ENCODE measurements at regions not wholly inside any gene's neighbourhood (a gene's known extent, or its start where the extent isn't known, plus 50 kb on each side); places are given as distances from the start of the nearest gene placed in this dataset.

DNA sequence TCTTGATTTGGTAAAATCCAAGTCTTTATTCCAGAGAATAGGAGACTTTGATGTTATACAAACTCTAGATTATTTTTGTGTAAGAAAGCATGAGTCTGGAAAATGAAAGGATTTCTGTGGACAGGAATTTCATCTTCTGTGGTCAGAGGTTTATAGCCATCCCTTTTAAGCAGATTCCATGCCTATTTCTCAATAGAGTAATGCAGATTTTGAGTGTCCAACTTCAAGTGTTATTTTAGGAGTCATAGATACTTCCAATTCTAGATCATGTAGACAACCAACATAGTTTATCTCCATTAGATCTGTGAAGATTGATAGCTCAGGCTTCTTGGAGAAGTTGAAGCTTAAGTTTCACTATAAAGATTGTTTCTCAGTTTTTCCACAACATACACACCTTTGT lies 379.7 kb downstream of the PSAT1 start:
- no peak overlapping the region for H3K4me3 ChIP-seq (ENCODE audit: low read depth, low read length, poor library complexity, severe bottlenecking)
- intact Hi-C loops (cut with micrococcal nuclease; ENCODE audit: unreplicated experiment) = loop anchor here (5.0 kb wide), 1 partner anchor 46 kb away; no protein-coding TSS in a partner anchor
- no TSS peak for BruUV-seq (replicated peaks)
- peaks cover 27% of the 10 kb centered on the region for H3K27me3 ChIP-seq (replicated peaks; ENCODE audit: insufficient read depth, low read depth, low read length, poor library complexity)
- DNase-seq (ENCODE audit: low spot score) = no peak
- TF ChIP-seq EZH2 (IDR thresholded peaks at IDR 0.05; ENCODE audit: borderline replicate concordance, low read depth, low read length, poor library complexity, severe bottlenecking) = no peak
- TF ChIP-seq, protein P1, sequence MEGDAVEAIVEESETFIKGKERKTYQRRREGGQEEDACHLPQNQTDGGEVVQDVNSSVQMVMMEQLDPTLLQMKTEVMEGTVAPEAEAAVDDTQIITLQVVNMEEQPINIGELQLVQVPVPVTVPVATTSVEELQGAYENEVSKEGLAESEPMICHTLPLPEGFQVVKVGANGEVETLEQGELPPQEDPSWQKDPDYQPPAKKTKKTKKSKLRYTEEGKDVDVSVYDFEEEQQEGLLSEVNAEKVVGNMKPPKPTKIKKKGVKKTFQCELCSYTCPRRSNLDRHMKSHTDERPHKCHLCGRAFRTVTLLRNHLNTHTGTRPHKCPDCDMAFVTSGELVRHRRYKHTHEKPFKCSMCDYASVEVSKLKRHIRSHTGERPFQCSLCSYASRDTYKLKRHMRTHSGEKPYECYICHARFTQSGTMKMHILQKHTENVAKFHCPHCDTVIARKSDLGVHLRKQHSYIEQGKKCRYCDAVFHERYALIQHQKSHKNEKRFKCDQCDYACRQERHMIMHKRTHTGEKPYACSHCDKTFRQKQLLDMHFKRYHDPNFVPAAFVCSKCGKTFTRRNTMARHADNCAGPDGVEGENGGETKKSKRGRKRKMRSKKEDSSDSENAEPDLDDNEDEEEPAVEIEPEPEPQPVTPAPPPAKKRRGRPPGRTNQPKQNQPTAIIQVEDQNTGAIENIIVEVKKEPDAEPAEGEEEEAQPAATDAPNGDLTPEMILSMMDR (conservative IDR thresholded peaks at IDR 0.05; ENCODE audit: low read depth, low read length) = no peak
- CTCF ChIA-PET = no interaction called here
- POLR2A ChIA-PET (ENCODE audit: low non-redundant PET) = no interaction called here
- no peak overlapping the region for H3K27ac ChIP-seq (ENCODE audit: low read depth, low read length, poor library complexity, severe bottlenecking)
- no peaks in the 10 kb centered on the region for H3K36me3 ChIP-seq (ENCODE audit: insufficient read depth, low read length, poor library complexity, severe bottlenecking)
- no peaks in the 10 kb centered on the region for H3K9me3 ChIP-seq (ENCODE audit: low read depth, low read length, poor library complexity, severe bottlenecking)
- no peaks in the 10 kb centered on the region for H3K4me1 ChIP-seq (ENCODE audit: insufficient read depth, low read length, poor library complexity, severe bottlenecking)

- ChIA-PET CTCF (no interaction called here), POLR2A (ENCODE audit: low non-redundant PET) (no interaction called here)
- H3K4me3 ChIP-seq (ENCODE audit: low read depth, low read length, poor library complexity, severe bottlenecking) = no peak overlapping the region
- peaks cover 23% of the 10 kb centered on the region for H3K27me3 ChIP-seq (replicated peaks; ENCODE audit: insufficient read depth, low read depth, low read length, poor library complexity)
- no peaks in the 10 kb centered on the region for H3K9me3 ChIP-seq (ENCODE audit: low read depth, low read length, poor library complexity, severe bottlenecking)
- no peaks in the 10 kb centered on the region for H3K4me1 ChIP-seq (ENCODE audit: insufficient read depth, low read length, poor library complexity, severe bottlenecking)
- no peaks in the 10 kb centered on the region for H3K36me3 ChIP-seq (ENCODE audit: insufficient read depth, low read length, poor library complexity, severe bottlenecking)
- no peak for DNase-seq (ENCODE audit: low spot score)
- intact Hi-C loops (cut with micrococcal nuclease; ENCODE audit: unreplicated experiment) = loop anchor here (5.0 kb wide), 1 partner anchor 45 kb away; no protein-coding TSS in a partner anchor
- TF ChIP-seq, protein P1 (conservative IDR thresholded peaks at IDR 0.05; ENCODE audit: low read depth, low read length) = no peak
- no peak for TF ChIP-seq EZH2 (IDR thresholded peaks at IDR 0.05; ENCODE audit: borderline replicate concordance, low read depth, low read length, poor library complexity, severe bottlenecking)
- H3K27ac ChIP-seq (ENCODE audit: low read depth, low read length, poor library complexity, severe bottlenecking) = no peak overlapping the region
- BruUV-seq (replicated peaks) = no TSS peak
These were observed 380.4 kb downstream of the PSAT1 start for GRCh38 chr9:78677326-78677725.

DNA sequence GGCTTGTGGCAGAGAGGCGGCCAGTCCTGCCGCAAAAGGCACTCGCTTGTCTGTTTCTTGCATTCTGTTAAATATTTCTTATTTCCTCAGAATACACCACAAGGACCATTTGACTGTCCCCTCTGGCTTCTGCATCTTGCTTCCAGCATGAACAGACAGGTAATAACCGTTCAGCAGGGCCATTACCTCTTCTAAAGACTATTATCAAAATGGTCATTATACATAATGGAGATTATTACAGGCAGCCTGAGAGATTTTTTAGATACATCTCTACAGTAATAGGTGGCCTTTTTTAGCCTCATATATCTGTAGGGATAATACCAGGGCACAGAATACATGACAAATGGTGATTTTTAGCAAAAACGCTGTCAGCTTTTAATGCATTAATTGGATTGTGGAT lies 382.0 kb downstream of the PSAT1 start:
- Histone ChIP-seq H3K4me3 (ENCODE audit: low read depth, low read length, poor library complexity, severe bottlenecking) (no peak overlapping the region), H3K9me3 (ENCODE audit: low read depth, low read length, poor library complexity, severe bottlenecking) (no peaks in the 10 kb centered on the region), H3K4me1 (ENCODE audit: insufficient read depth, low read length, poor library complexity, severe bottlenecking) (no peaks in the 10 kb centered on the region), H3K36me3 (ENCODE audit: insufficient read depth, low read length, poor library complexity, severe bottlenecking) (no peaks in the 10 kb centered on the region), H3K27ac (ENCODE audit: low read depth, low read length, poor library complexity, severe bottlenecking) (no peak overlapping the region), H3K27me3 (replicated peaks; ENCODE audit: insufficient read depth, low read depth, low read length, poor library complexity) (peaks cover 23% of the 10 kb centered on the region)
- ChIA-PET CTCF (no interaction called here), POLR2A (ENCODE audit: low non-redundant PET) (interaction anchor here (0.6 kb wide), 1 partner anchor 91 kb away, joined by 3 read pairs; no protein-coding TSS in a partner anchor)
- DNase-seq (ENCODE audit: low spot score) = no peak
- no TSS peak for BruUV-seq (replicated peaks)
- TF ChIP-seq, protein P1 (conservative IDR thresholded peaks at IDR 0.05; ENCODE audit: low read depth, low read length) = no peak
- no peak for TF ChIP-seq EZH2 (IDR thresholded peaks at IDR 0.05; ENCODE audit: borderline replicate concordance, low read depth, low read length, poor library complexity, severe bottlenecking)
- intact Hi-C loops (cut with micrococcal nuclease; ENCODE audit: unreplicated experiment) = loop anchor here (5.0 kb wide), 1 partner anchor 43 kb away; no protein-coding TSS in a partner anchor

Data from A673 (cell line).